Left lung (tissue), 4 donors: ENCODE measurements at regions not wholly inside any gene's neighbourhood (a gene's known extent, or its start where the extent isn't known, plus 50 kb on each side); places are given as distances from the start of the nearest gene placed in this dataset.
A peak's percentile ranks its signal among the peaks of the same experiment; 100 is the strongest.

Source experiments
- ATAC-seq: fragments of 200-7000 bp; cut with Tn5 transposase; one replicate; pipeline ENCODE4 v1.9.1; 2020; ENCODE audit warnings: moderate library complexity
- DNase-seq, 4 donors: peaks; one replicate each; pipeline ENCODE4 v3.0.0-alpha.2; 2013 to 2020
- H3K27ac ChIP-seq, 2 donors: fragments of 200-600 bp; sonication (generic) in 1 of 2; one replicate each; pipeline versions ENCODE4 v1.5.0 to v1.8.0; 2020 to 2021
- H3K27me3 ChIP-seq, 2 donors: fragments of 200-600 bp; sonication (generic) in 1 of 2; one replicate each; pipeline versions ENCODE4 v1.5.0 to v1.8.0; 2020 to 2021
- H3K36me3 ChIP-seq, 2 donors: fragments of 200-600 bp; sonication (generic) in 1 of 2; one replicate each; pipeline versions ENCODE4 v1.5.0 to v1.8.0; 2020 to 2021
- H3K4me1 ChIP-seq, 2 donors: fragments of 200-600 bp; one replicate each; pipeline ENCODE4 v1.8.0; 2021
- H3K4me3 ChIP-seq, 2 donors: fragments of 200-600 bp; sonication (generic) in 1 of 2; one replicate each; pipeline versions ENCODE4 v1.5.0 to v1.8.0; 2020 to 2021; ENCODE audit warnings: mild to moderate bottlenecking in 1 of 2
- H3K9me3 ChIP-seq, 2 donors: fragments of 200-600 bp; sonication (generic) in 1 of 2; one replicate each; pipeline versions ENCODE4 v1.5.0 to v1.8.0; 2020 to 2021
- intact Hi-C, 2 donors: fragments of 100-400 bp; cut with DNase I; formaldehyde crosslinking; loops; one replicate each; pipeline versions ENCODE4 v1.11.2 to v1.14.2; 2022
- TF ChIP-seq, protein P1 (sequence below), 2 donors: fragments of 200-600 bp; sonication (generic) in 1 of 2; IDR thresholded peaks; one replicate each; pipeline versions ENCODE4 v1.5.0 to v1.8.0; 2021; ENCODE audit warnings: antibody characterized with exemption in 2 of 2
- donor health status: DM: no; HTN: yes; CAD: no.
- donor health status: DM: no; HTN: no; CAD: no.

- intact Hi-C loops = no loop called here
- H3K36me3 ChIP-seq = no peaks in the 10 kb centered on the region
- DNase-seq (no peak), ATAC-seq (no peak)
- H3K27ac ChIP-seq = no peak overlapping the region
- peaks cover 0 to 2% of the 10 kb centered on the region in 2 donors for H3K9me3 ChIP-seq
- peaks cover 0 to 24% of the 10 kb centered on the region in 2 donors for H3K4me1 ChIP-seq
- no peak overlapping the region for H3K4me3 ChIP-seq
- TF ChIP-seq, protein P1, sequence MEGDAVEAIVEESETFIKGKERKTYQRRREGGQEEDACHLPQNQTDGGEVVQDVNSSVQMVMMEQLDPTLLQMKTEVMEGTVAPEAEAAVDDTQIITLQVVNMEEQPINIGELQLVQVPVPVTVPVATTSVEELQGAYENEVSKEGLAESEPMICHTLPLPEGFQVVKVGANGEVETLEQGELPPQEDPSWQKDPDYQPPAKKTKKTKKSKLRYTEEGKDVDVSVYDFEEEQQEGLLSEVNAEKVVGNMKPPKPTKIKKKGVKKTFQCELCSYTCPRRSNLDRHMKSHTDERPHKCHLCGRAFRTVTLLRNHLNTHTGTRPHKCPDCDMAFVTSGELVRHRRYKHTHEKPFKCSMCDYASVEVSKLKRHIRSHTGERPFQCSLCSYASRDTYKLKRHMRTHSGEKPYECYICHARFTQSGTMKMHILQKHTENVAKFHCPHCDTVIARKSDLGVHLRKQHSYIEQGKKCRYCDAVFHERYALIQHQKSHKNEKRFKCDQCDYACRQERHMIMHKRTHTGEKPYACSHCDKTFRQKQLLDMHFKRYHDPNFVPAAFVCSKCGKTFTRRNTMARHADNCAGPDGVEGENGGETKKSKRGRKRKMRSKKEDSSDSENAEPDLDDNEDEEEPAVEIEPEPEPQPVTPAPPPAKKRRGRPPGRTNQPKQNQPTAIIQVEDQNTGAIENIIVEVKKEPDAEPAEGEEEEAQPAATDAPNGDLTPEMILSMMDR (IDR thresholded peaks at IDR 0.05) = no peak
- H3K27me3 ChIP-seq = no peaks in the 10 kb centered on the region
Measured at GRCh38 chr6:137765059-137765458, 102.0 kb upstream of the TNFAIP3 start.

DNA sequence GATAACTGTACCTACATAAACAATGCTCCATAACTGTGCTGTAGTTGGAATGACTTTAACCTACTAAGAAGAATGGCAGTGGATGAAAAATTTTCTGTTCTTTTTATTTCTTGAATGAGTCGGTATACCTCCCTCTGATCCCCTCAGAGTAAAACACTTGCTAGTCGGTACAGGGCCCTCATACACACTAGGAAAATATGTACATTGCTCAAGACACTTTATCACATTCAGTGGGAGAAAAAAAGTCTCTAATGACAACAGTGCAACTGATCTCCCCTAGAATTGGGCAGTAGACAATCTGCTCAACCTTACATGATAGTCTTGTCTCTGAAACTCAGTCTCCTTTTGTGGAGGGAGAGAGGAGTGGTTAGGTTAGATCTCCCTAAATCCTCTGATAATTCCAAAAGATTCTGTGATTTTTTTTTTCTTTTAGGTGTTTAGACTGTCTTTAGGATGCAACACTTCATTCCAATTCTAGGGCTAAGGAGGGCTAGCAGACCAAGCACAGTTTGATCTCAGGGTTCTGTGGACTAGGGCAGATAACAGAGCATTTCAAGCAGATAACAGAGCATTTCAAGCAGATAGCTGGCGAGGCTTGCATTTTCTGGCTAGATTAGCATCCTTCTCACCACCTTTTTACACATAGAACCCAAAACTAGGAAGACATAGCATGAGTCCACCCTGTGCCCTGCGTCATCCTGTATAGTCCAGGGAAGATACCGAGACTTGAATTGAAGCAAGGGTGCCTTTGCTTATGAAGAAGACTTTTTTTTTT is 100.3 kb upstream of the TNFAIP3 start:
- Histone ChIP-seq H3K27ac (no peak overlapping the region), H3K4me1 (peaks cover 0 to 24% of the 10 kb centered on the region in 2 donors), H3K9me3 (peaks cover 0 to 2% of the 10 kb centered on the region in 2 donors), H3K27me3 (no peaks in the 10 kb centered on the region), H3K4me3 (no peak overlapping the region), H3K36me3 (no peaks in the 10 kb centered on the region)
- no peak for ATAC-seq
- TF ChIP-seq, protein P1 (IDR thresholded peaks at IDR 0.05) = no peak
- intact Hi-C loops = no loop called here
- DNase-seq = no peak

GRCh38 chr6:137767465-137767864 is 99.6 kb upstream of the TNFAIP3 start:
- TF ChIP-seq, protein P1 (IDR thresholded peaks at IDR 0.05) = no peak
- H3K36me3 ChIP-seq = no peaks in the 10 kb centered on the region
- intact Hi-C loops = no loop called here
- no peak overlapping the region for H3K4me3 ChIP-seq
- ATAC-seq (no peak), DNase-seq (no peak)
- H3K4me1 ChIP-seq = peaks cover 0 to 24% of the 10 kb centered on the region in 2 donors
- H3K27ac ChIP-seq = peak overlapping the region in 1 of 2 donors; percentile 84
- H3K27me3 ChIP-seq = no peaks in the 10 kb centered on the region
- peaks cover 0 to 2% of the 10 kb centered on the region in 2 donors for H3K9me3 ChIP-seq

DNA sequence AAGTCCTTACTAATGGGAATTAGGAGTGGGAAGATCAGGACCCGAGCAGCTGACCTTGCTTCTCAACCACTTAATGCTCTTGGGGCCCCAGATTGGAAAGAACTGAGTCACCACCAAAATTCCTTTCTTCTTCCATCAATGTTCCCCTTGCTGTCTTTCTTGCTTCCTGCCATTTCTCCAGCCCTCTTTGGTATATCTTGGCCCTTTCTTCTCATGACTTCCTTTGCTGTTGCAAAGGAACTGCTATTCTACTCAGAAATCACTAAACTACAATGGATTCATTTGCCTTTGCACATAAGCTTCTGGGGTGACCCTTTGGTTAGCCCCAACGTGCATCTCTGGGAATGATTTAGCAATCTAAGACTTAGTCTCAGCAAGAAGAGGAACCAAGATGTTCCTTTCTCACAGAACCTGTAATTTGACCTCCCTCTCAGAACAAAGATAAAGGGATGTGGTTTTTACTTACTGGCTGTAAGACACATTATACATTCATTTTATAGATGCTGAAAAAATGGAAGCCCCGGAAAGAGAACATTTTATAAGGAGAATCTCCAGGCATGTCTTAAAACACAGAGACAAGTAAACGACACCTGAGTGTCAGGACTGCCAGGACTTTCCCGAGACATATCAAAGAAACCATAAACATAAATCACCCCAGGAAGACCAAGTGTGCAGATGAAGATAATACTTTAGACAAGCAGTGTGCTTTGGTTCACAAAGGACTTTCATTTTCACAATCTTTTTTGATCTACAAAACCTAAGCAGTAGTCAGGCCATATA is 99.0 kb upstream of the TNFAIP3 start:
- ATAC-seq (no peak), DNase-seq (no peak)
- H3K27me3 ChIP-seq = no peaks in the 10 kb centered on the region
- H3K4me1 ChIP-seq = peaks cover 0 to 25% of the 10 kb centered on the region in 2 donors
- intact Hi-C loops = no loop called here
- TF ChIP-seq, protein P1 (IDR thresholded peaks at IDR 0.05) = no peak
- peaks cover 0 to 2% of the 10 kb centered on the region in 2 donors for H3K9me3 ChIP-seq
- H3K27ac ChIP-seq = peak overlapping the region in 1 of 2 donors; percentile 84
- H3K4me3 ChIP-seq = no peak overlapping the region
- H3K36me3 ChIP-seq = no peaks in the 10 kb centered on the region

GRCh38 chr6:137768935-137769334 is 98.1 kb upstream of the TNFAIP3 start:
- no peaks in the 10 kb centered on the region for H3K36me3 ChIP-seq
- H3K27me3 ChIP-seq = no peaks in the 10 kb centered on the region
- TF ChIP-seq, protein P1 (IDR thresholded peaks at IDR 0.05) = no peak
- no peak for DNase-seq
- intact Hi-C loops = no loop called here
- no peak for ATAC-seq
- peaks cover 0 to 31% of the 10 kb centered on the region in 2 donors for H3K4me1 ChIP-seq
- H3K27ac ChIP-seq = peak overlapping the region in 1 of 2 donors; percentile 84
- peaks cover 0 to 2% of the 10 kb centered on the region in 2 donors for H3K9me3 ChIP-seq
- no peak overlapping the region for H3K4me3 ChIP-seq
